ENCODE measurements at regions not wholly inside any gene's neighbourhood (a gene's known extent, or its start where the extent isn't known, plus 50 kb on each side); places are given as distances from the start of the nearest gene placed in this dataset.

DNA sequence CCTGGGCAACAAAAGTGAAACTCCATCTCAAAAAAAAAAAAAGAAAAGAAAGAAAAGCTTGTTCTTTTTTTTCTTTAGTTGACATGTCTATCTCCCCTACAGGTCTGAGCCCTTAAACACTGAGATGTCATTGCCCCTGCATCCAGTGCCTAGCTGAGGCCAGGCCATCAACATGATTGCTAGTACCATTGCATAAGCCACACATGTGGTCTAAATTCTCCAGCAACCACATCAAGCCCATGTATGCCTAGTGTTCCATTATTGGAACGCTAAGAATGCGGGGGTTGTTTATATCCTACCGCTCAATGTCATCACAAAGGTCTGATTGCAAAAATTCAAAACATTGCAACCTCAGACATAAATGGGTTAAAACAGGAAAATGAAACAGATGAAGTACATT lies 62.7 kb downstream of the NPTX2 start:
- Mint-ChIP-seq H3K9me3 (no peaks in the 10 kb centered on the region), H3K27ac (no peak overlapping the region), H3K27me3 (ENCODE audit: low read depth in 3 of 3) (peaks cover 1 to 5% (median 2%) of the 10 kb centered on the region in 3 donors), H3K4me3 (no peak overlapping the region), H3K4me1 (no peaks in the 10 kb centered on the region), H3K36me3 (no peaks in the 10 kb centered on the region)
- DNase-seq, result no peak

DNA sequence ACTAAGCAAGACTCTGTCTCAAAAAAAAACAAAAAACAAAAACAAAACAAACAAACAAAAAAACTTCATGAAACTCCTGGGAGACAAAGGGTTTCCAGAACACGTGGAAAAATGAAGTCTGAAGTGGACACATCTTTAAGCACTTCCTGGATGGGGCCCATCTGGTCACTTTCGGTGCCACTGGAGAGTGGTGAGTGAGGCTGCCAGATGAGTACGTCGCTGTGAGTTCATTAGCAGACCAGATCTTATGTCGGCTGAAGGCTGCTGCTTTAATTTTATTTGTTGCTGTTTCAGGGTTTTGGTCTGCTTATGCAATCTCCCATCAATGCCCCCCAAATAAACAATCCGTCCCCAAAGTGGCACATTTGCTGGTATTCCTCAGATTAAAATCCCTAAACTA lies 64.4 kb downstream of the NPTX2 start:
- H3K27me3 Mint-ChIP-seq (ENCODE audit: low read depth in 3 of 3), result peaks cover 3 to 6% (median 5%) of the 10 kb centered on the region in 3 donors
- no peaks in the 10 kb centered on the region for H3K36me3 Mint-ChIP-seq
- H3K9me3 Mint-ChIP-seq, result peaks cover 0 to 8% (median 0%) of the 10 kb centered on the region in 6 donors
- no peak overlapping the region for H3K27ac Mint-ChIP-seq
- no peak for DNase-seq
- H3K4me1 Mint-ChIP-seq, result no peaks in the 10 kb centered on the region
- no peak overlapping the region for H3K4me3 Mint-ChIP-seq

DNA sequence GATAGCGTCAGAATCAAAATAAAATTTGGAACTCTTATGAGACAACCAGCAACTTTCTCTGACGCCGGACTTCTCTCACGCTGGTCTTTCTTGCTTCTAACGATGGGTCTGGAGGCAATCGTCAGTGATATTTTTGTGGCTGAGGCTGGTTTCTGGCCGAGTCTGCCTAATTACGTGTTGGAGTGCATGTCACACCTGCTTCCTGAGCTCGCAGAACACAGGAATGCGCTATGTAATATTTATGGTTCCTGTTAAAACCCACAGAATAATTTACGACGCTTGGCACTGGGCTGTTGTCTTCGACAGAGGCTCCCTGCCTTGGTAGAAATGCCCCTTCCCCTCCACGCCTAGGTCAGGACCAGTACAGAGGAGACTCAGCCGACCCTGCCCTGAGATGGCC lies 64.9 kb downstream of the NPTX2 start:
- H3K27ac Mint-ChIP-seq, result no peak overlapping the region
- no peak for DNase-seq
- no peak overlapping the region for H3K4me3 Mint-ChIP-seq
- H3K36me3 Mint-ChIP-seq, result no peaks in the 10 kb centered on the region
- H3K9me3 Mint-ChIP-seq, result peaks cover 0 to 8% (median 0%) of the 10 kb centered on the region in 6 donors
- H3K27me3 Mint-ChIP-seq (ENCODE audit: low read depth in 3 of 3), result peaks cover 3 to 6% (median 5%) of the 10 kb centered on the region in 3 donors
- H3K4me1 Mint-ChIP-seq, result no peaks in the 10 kb centered on the region

DNA sequence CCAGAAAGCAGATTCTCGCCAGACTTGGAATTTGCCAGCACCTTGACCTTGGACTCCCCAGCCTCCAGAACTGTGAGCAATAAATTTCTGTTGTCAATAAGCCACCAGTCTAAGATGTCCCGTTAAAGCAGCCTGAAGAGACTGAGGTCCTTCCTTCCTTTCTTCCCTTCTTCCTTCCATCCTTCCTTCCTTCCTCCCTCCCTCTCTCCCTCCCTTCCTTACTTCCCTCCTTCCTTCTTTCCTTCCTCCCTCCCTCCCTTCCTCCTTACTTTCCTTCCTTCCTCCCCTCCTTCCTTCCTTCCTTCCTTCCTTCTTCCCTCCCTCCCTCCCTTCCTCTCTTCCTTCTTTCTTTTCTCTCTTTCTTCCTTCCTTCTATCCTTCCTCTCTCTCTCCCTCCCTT lies 66.4 kb downstream of the NPTX2 start:
- Mint-ChIP-seq H3K27ac (no peak overlapping the region), H3K27me3 (ENCODE audit: low read depth in 3 of 3) (peaks cover 5 to 8% (median 5%) of the 10 kb centered on the region in 3 donors), H3K36me3 (peaks cover 0 to 3% (median 3%) of the 10 kb centered on the region in 3 donors), H3K4me1 (no peaks in the 10 kb centered on the region), H3K9me3 (peaks cover 0 to 8% (median 2%) of the 10 kb centered on the region in 6 donors), H3K4me3 (no peak overlapping the region)
- DNase-seq, result no peak

DNA sequence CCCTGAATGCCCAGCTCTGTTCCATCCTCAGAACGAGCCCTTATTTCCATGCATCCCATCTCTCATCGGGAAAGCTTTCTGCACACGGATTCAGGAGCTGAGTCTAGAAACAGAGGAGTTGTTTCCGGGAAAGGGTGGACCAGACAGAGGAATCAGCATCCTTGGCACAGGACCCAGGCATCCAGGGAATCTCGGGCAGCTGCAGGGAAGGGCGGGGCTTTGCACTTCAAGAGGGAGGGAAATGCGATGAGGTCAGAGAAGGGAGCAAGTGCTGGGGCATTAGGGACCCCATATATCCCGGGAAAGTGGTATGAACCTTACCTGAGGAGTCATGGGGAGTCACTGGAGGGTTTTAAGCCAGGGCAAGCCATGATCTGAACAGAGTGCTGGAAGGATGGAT lies 68.5 kb downstream of the NPTX2 start:
- Mint-ChIP-seq H3K9me3 (peaks cover 0 to 13% (median 4%) of the 10 kb centered on the region in 6 donors), H3K27me3 (ENCODE audit: low read depth in 3 of 3) (peaks cover 5 to 8% (median 7%) of the 10 kb centered on the region in 3 donors), H3K36me3 (peaks cover 0 to 4% (median 3%) of the 10 kb centered on the region in 3 donors), H3K4me1 (no peaks in the 10 kb centered on the region), H3K4me3 (no peak overlapping the region), H3K27ac (no peak overlapping the region)
- no peak for DNase-seq

DNA sequence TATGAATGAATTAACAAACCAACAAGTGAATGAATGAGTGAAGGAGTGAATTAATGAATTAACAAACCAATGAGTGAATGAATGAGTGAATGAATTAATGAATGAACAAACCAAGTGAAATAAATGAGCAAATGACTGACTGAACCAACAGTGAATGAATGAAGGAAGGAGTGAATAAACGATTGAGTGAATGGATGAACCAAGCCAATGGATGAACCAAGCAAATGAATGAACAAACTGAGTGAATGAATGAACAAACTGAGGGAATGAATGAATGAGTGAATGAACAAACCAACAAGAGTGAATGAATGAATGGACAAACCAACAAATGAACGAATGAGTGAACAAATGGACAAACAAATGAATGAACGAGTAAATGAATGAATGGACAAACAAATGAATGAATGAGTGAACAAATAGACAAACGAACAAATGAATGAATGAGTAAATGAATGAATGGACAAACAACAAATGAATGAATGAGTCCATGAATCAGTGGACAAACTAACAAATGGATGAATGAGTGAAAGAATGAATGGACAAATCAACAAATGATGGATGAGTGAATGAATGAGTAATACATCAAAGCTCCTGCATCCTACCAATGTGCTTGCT lies 69.5 kb downstream of the NPTX2 start:
- peaks cover 0 to 13% (median 4%) of the 10 kb centered on the region in 6 donors for H3K9me3 Mint-ChIP-seq
- H3K27ac Mint-ChIP-seq, result no peak overlapping the region

DNA sequence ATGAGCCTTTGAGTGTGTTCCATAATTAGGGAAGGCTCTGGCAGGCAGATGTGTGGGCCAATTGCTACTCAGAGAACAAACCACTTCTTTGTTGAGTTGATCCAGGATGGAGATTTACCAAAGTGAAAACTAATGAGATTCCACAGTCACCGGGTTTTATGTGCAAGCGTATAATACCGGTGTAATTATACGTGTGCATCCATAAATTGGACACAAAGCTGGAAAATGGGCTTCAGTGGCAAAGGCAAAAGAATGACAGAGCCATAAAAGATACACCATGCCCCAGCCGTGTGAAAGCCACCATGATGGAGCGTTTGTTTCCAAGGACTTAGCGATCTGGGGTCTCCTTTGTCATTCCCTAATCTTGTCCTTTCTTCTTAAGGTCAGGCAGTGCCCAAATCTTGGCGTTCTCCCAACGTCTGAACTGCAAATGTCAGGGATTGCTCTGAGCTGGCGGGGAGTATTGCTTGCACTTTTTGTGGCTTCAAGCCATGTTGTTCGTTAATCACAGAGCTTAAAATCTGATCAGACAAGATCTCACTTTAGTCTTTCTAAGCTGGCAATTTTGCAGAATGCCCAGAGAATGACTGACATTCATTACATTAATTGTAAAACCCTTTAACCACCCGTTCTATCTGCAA lies 70.1 kb downstream of the NPTX2 start:
- H3K36me3 Mint-ChIP-seq, result peaks cover 0 to 4% (median 3%) of the 10 kb centered on the region in 3 donors
- no peaks in the 10 kb centered on the region for H3K4me1 Mint-ChIP-seq
- no peak overlapping the region for H3K27ac Mint-ChIP-seq
- DNase-seq, result no peak
- peaks cover 0 to 13% (median 6%) of the 10 kb centered on the region in 6 donors for H3K9me3 Mint-ChIP-seq
- peaks cover 5 to 8% (median 6%) of the 10 kb centered on the region in 3 donors for H3K27me3 Mint-ChIP-seq (ENCODE audit: low read depth in 3 of 3)
- no peak overlapping the region for H3K4me3 Mint-ChIP-seq

More for the DNA sequence above, 69.5 kb downstream of the NPTX2 start:
- H3K4me1 Mint-ChIP-seq, result no peaks in the 10 kb centered on the region
- H3K4me3 Mint-ChIP-seq, result no peak overlapping the region
- no peak for DNase-seq
- H3K27me3 Mint-ChIP-seq (ENCODE audit: low read depth in 3 of 3), result peaks cover 5 to 8% (median 8%) of the 10 kb centered on the region in 3 donors
- peaks cover 0 to 4% (median 3%) of the 10 kb centered on the region in 3 donors for H3K36me3 Mint-ChIP-seq

DNA sequence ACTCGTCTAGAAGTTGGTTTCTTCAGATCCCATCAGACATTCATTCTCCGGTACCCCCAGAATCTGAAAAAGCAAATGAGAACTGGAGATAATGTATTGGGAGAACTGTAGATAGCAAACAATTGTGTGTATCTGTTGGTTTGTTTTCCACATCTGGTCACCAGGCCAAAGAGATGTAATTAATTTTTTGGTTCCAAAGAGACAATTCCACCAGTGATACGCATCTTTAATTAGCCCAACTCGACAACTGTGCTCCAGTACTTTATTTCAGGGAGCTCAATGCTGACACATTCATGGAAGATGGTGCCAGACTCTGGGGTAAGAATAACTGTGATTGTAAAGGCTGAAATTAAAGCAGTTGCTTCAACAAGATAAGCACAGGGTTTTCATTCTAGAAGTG lies 74.5 kb downstream of the NPTX2 start:
- Mint-ChIP-seq H3K4me1 (no peaks in the 10 kb centered on the region), H3K27ac (no peak overlapping the region), H3K4me3 (no peak overlapping the region), H3K27me3 (ENCODE audit: low read depth in 3 of 3) (peaks cover 4 to 6% (median 4%) of the 10 kb centered on the region in 3 donors), H3K9me3 (peaks cover 1 to 10% (median 5%) of the 10 kb centered on the region in 6 donors), H3K36me3 (peaks cover 0 to 4% (median 3%) of the 10 kb centered on the region in 3 donors)
- DNase-seq, result no peak

DNA sequence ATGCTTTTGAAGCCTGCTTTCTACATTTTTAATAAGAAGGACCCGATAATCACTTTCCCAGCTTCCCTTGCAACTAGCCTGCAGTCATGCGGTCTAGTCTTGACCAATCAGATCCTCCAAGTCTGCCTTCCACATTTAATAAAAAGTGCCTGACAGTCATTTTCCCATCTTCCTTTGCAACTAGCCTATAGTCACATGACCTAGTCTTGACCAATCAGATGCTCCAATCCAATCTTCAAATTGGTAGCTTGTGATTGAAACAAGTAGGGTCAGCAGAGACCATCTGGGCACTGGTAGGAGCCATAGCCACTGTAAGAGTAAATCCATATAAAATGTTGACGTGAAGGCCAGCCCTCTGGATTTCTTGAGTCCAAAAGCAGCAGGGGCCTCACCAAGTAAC lies 80.0 kb downstream of the NPTX2 start:
- Mint-ChIP-seq H3K27me3 (ENCODE audit: low read depth in 3 of 3) (peaks cover 2 to 6% (median 3%) of the 10 kb centered on the region in 3 donors), H3K36me3 (no peaks in the 10 kb centered on the region), H3K4me3 (no peak overlapping the region), H3K27ac (no peak overlapping the region), H3K4me1 (no peaks in the 10 kb centered on the region), H3K9me3 (peaks cover 0 to 5% (median 2%) of the 10 kb centered on the region in 6 donors)
- no peak for DNase-seq

DNA sequence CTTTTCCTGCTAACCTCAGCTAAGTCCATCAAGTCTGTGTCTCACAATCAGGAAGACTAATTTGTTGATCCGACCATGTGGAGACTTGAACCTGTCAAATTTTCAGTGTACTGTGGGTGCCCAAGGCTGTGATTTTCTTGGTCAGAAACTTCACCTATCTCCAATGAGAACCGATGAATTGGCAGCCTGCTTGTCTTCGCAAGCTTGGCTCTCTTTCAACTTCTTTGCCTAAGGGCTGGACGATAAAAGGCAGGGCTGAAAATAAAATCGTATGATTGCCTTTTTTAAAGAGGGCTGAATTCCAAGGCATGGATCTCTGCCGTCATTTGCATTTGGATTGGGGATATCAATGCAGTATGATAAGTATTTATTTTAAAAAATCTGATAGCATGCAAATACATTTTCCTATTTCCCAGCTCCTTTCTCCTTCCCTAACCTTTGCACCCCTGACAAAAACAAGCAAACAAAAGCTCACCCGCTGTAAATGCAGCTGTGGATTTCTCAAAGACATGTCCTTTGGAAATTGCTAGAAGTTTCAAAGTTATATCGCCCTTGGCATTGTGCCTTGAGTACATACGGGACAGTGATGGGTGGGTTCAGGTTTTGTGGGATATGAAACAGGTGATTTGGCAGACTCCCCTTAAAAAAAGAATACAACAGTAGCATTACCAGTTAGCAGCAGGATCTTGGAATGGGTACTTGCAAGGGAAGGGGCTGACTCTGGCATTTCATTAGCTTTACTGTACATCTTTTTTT lies 80.6 kb downstream of the NPTX2 start:
- H3K9me3 Mint-ChIP-seq, result peaks cover 0 to 5% (median 2%) of the 10 kb centered on the region in 6 donors
- H3K36me3 Mint-ChIP-seq, result no peaks in the 10 kb centered on the region
- H3K27me3 Mint-ChIP-seq (ENCODE audit: low read depth in 3 of 3), result peaks cover 2 to 6% (median 3%) of the 10 kb centered on the region in 3 donors
- H3K4me1 Mint-ChIP-seq, result no peaks in the 10 kb centered on the region
- no peak overlapping the region for H3K27ac Mint-ChIP-seq
- H3K4me3 Mint-ChIP-seq, result no peak overlapping the region
- DNase-seq, result no peak

DNA sequence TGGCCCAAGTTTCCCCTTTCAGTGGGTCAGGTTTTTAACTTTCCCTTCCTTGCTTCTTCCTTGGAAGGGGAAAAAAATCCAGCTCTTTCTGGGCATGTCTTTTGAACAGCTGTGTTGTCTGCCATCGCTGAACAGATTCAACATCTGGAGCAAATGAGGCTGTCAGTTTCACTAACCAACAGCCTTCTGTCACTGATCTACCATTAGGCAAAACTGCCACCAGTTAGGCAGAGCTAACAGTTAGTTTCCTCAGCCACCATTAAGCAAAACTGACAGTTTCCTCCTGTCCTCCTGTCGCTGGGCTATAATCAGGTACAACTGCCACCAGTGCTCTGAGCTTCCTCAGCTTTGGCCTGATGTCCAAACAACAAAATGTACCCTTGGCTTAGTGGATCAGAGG lies 81.9 kb downstream of the NPTX2 start:
- Mint-ChIP-seq H3K36me3 (no peaks in the 10 kb centered on the region), H3K27ac (no peak overlapping the region)
- no peak for DNase-seq

DNA sequence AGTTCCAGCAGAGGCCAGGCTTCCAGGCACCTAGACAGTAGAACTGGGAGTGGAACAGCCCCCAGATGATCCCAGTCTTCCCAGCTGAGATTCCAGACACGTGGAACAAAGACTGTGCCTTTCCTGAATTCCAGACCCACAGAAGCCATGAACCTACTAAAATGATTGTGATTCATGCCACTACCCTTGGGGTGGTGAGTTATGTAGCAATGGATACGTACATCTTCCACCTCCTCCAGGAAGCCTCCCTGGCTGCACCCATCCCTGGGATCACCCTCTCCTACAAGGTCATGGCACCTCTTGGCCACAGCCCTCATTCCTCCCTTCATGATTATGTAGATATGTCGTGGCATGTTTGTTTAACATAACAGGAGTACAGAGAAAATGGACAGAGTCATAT lies 83.4 kb downstream of the NPTX2 start:
- Mint-ChIP-seq H3K9me3 (peaks cover 0 to 5% (median 0%) of the 10 kb centered on the region in 6 donors), H3K4me3 (no peak overlapping the region), H3K36me3 (no peaks in the 10 kb centered on the region), H3K27ac (no peak overlapping the region), H3K4me1 (no peaks in the 10 kb centered on the region), H3K27me3 (ENCODE audit: low read depth in 3 of 3) (peaks cover 0 to 2% (median 2%) of the 10 kb centered on the region in 3 donors)
- no peak for DNase-seq

More for the DNA sequence above, 81.9 kb downstream of the NPTX2 start:
- Mint-ChIP-seq H3K4me1 (no peaks in the 10 kb centered on the region), H3K4me3 (no peak overlapping the region), H3K27me3 (ENCODE audit: low read depth in 3 of 3) (peaks cover 2 to 5% (median 3%) of the 10 kb centered on the region in 3 donors), H3K9me3 (peaks cover 0 to 5% (median 0%) of the 10 kb centered on the region in 6 donors)

DNA sequence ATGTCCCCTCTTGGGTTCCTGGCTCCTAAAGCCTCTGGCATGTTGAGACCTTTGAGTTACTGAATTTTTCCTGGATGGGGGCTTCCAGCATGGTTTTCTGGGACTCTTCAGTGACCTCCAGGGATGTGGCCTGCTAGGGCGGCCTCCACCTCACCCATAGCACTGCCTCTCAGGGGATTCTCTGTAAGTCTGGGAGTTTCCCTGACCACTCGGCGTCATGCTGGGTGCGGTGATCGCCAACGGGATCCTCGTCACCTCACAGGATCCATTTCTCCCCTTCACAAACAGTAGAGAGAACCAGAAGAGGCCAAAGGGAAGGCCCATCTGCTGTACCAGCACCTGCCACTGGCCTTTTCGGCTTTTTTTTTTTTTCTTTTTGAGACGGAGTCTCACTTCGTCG lies 84.3 kb downstream of the NPTX2 start:
- DNase-seq, result no peak
- H3K4me1 Mint-ChIP-seq, result no peaks in the 10 kb centered on the region
- H3K27me3 Mint-ChIP-seq (ENCODE audit: low read depth in 3 of 3), result peaks cover under 1 to 2% (median 2%) of the 10 kb centered on the region in 3 donors
- H3K9me3 Mint-ChIP-seq, result peaks cover 0 to 5% (median 0%) of the 10 kb centered on the region in 6 donors
- H3K36me3 Mint-ChIP-seq, result no peaks in the 10 kb centered on the region
- no peak overlapping the region for H3K27ac Mint-ChIP-seq
- no peak overlapping the region for H3K4me3 Mint-ChIP-seq

DNA sequence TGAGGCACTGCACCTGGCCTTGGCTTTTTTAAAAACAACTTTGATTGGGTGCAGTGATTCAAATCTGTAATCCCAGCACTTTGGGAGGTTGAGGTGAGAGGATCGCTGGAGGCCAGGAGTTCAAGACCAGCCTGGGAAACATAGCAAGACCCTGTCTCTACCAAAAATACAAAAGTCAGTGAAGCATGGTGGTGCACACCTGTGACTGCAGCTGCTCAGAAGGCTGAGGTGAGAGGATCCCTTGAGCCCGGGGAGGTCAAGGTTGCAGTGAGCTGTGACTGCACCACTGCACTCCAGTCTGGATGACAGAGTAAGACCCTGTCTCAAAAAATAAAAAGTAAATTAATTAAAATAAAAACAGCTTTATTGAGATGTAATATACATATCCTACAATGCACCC lies 84.9 kb downstream of the NPTX2 start:
- H3K27ac Mint-ChIP-seq, result no peak overlapping the region
- no peak for DNase-seq
- H3K27me3 Mint-ChIP-seq (ENCODE audit: low read depth in 3 of 3), result peaks cover 2 to 3% (median 2%) of the 10 kb centered on the region in 3 donors
- H3K36me3 Mint-ChIP-seq, result no peaks in the 10 kb centered on the region
- H3K9me3 Mint-ChIP-seq, result peaks cover 0 to 3% (median 0%) of the 10 kb centered on the region in 6 donors
- no peaks in the 10 kb centered on the region for H3K4me1 Mint-ChIP-seq
- H3K4me3 Mint-ChIP-seq, result no peak overlapping the region
